DOHH2 (cell line): ENCODE measurements at regions not wholly inside any gene's neighbourhood (a gene's known extent, or its start where the extent isn't known, plus 50 kb on each side); places are given as distances from the start of the nearest gene placed in this dataset.

ENCODE experiments used
- H3F3A ChIP-seq: fragments of 200-600 bp; sonication (generic), shearing (Covaris generic); 2 replicates; pipeline ENCODE4 v1.6.0; 2016; ENCODE audit warnings: antibody characterized with exemption, mild to moderate bottlenecking; ENCODE audit not compliant: control insufficient read depth, insufficient read depth
- H3K27ac ChIP-seq: fragments of 200-600 bp; sonication (generic); 2 replicates; pipeline ENCODE4 v1.5.1; 2014; ENCODE audit warnings: low read depth, mild to moderate bottlenecking, low read length, moderate library complexity
- H3K27me3 ChIP-seq: fragments of 200-600 bp; sonication (generic); 2 replicates; pipeline ENCODE4 v1.6.1; 2014; ENCODE audit warnings: mild to moderate bottlenecking, low read length, mixed read lengths; ENCODE audit not compliant: control insufficient read depth
- H3K36me3 ChIP-seq: fragments of 200-600 bp; sonication (generic); 2 replicates; pipeline ENCODE4 v1.6.1; 2014; ENCODE audit warnings: mild to moderate bottlenecking, low read length, moderate library complexity, mixed read lengths; ENCODE audit not compliant: control insufficient read depth
- H3K4me1 ChIP-seq: fragments of 200-600 bp; sonication (generic); 2 replicates; pipeline ENCODE4 v1.6.1; 2014; ENCODE audit warnings: mild to moderate bottlenecking, low read length, mixed read lengths; ENCODE audit not compliant: control insufficient read depth
- H3K4me2 ChIP-seq: fragments of 200-600 bp; sonication (generic); 2 replicates; pipeline ENCODE4 v1.6.0; 2014; ENCODE audit warnings: mild to moderate bottlenecking, low read length, moderate library complexity
- H3K4me3 ChIP-seq: fragments of 200-600 bp; sonication (generic); 2 replicates; pipeline ENCODE4 v1.5.1; 2014; ENCODE audit warnings: mild to moderate bottlenecking, low read length, mixed read lengths
- H3K79me2 ChIP-seq: fragments of 200-600 bp; sonication (generic); 2 replicates; pipeline ENCODE4 v1.6.1; 2014; ENCODE audit warnings: mild to moderate bottlenecking, low read length, mixed read lengths; ENCODE audit not compliant: control insufficient read depth
- H3K9me2 ChIP-seq: fragments of 200-600 bp; sonication (generic); replicated peaks from 2 replicates; pipeline ENCODE4 v1.6.1; 2014; ENCODE audit warnings: mild to moderate bottlenecking, low read length, mixed read lengths; ENCODE audit not compliant: control insufficient read depth
- H3K9me3 ChIP-seq: fragments of 200-600 bp; sonication (generic); 2 replicates; pipeline ENCODE4 v1.6.1; 2014; ENCODE audit warnings: antibody characterized with exemption, low read length, mixed read lengths; ENCODE audit not compliant: control insufficient read depth, insufficient read depth
- H4K20me1 ChIP-seq: fragments of 200-600 bp; sonication (generic); 2 replicates; pipeline ENCODE4 v1.6.0; 2014; ENCODE audit warnings: low read depth, mild to moderate bottlenecking, antibody characterized with exemption, low read length, moderate library complexity; ENCODE audit not compliant: control insufficient read depth, insufficient read depth
- EZH2phosphoT487 ChIP-seq: fragments of 200-600 bp; sonication (generic); IDR thresholded peaks from 2 replicates; pipeline ENCODE4 v1.6.1; 2017; ENCODE audit warnings: borderline replicate concordance, mild to moderate bottlenecking, antibody characterized with exemption, low read length, moderate library complexity, mixed read lengths
- TF ChIP-seq, protein P1 (sequence below): fragments of 200-600 bp; sonication (generic); IDR thresholded peaks from one replicate; pipeline ENCODE4 v1.5.1; 2014; ENCODE audit warnings: antibody characterized with exemption, mild to moderate bottlenecking, low read depth, low read length; ENCODE audit not compliant: poor library complexity, severe bottlenecking

DNA sequence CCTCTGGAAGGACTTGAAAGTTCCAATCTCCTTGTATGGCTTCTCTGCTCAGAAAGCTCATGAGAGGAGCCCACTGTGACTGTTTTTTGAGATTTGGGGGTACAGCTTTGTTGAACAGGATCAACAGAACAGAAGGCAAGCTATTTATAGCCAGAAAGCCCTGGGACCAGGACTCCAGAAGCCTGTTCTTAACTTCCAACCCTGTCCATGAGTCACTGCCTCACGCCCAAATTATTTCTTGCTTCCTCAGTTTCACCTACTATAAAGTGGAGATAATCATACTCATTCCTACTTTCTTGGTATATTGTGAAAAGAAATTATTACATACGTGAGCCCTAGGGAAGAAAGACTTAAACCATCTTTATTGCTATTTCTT, 100.9 kb upstream of the MARCKS start:
- Histone ChIP-seq H3K27me3 (no peaks in the 10 kb centered on the region; the same call in 1 of the 2 replicates), H3K27ac (no peak overlapping the region), H3K4me2 (no peak overlapping the region), H3K36me3 (no peaks in the 10 kb centered on the region), H3K4me3 (no peak overlapping the region), H3K9me3 (no peaks in the 10 kb centered on the region), H3K4me1 (peaks cover 11% of the 10 kb centered on the region), H4K20me1 (no peaks in the 10 kb centered on the region), H3K79me2 (no peaks in the 10 kb centered on the region), H3K9me2 (no peaks in the 10 kb centered on the region), H3F3A (no peaks in the 10 kb centered on the region)
- TF ChIP-seq, protein P1, sequence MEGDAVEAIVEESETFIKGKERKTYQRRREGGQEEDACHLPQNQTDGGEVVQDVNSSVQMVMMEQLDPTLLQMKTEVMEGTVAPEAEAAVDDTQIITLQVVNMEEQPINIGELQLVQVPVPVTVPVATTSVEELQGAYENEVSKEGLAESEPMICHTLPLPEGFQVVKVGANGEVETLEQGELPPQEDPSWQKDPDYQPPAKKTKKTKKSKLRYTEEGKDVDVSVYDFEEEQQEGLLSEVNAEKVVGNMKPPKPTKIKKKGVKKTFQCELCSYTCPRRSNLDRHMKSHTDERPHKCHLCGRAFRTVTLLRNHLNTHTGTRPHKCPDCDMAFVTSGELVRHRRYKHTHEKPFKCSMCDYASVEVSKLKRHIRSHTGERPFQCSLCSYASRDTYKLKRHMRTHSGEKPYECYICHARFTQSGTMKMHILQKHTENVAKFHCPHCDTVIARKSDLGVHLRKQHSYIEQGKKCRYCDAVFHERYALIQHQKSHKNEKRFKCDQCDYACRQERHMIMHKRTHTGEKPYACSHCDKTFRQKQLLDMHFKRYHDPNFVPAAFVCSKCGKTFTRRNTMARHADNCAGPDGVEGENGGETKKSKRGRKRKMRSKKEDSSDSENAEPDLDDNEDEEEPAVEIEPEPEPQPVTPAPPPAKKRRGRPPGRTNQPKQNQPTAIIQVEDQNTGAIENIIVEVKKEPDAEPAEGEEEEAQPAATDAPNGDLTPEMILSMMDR: no peak
- no peak for TF ChIP-seq EZH2phosphoT487

- Histone ChIP-seq H3K36me3 (no peaks in the 10 kb centered on the region), H3K27ac (no peak overlapping the region), H3K4me3 (no peak overlapping the region), H3F3A (no peaks in the 10 kb centered on the region), H3K9me2 (no peaks in the 10 kb centered on the region), H3K4me1 (peaks cover 18% of the 10 kb centered on the region), H4K20me1 (no peaks in the 10 kb centered on the region), H3K9me3 (no peaks in the 10 kb centered on the region), H3K4me2 (no peak overlapping the region), H3K27me3 (no peaks in the 10 kb centered on the region; the same call in 1 of the 2 replicates), H3K79me2 (no peaks in the 10 kb centered on the region)
- TF ChIP-seq, protein P1: no peak
- TF ChIP-seq EZH2phosphoT487: no peak
Measured at GRCh38 chr6:113758214-113758613, 98.9 kb upstream of the MARCKS start.

DNA sequence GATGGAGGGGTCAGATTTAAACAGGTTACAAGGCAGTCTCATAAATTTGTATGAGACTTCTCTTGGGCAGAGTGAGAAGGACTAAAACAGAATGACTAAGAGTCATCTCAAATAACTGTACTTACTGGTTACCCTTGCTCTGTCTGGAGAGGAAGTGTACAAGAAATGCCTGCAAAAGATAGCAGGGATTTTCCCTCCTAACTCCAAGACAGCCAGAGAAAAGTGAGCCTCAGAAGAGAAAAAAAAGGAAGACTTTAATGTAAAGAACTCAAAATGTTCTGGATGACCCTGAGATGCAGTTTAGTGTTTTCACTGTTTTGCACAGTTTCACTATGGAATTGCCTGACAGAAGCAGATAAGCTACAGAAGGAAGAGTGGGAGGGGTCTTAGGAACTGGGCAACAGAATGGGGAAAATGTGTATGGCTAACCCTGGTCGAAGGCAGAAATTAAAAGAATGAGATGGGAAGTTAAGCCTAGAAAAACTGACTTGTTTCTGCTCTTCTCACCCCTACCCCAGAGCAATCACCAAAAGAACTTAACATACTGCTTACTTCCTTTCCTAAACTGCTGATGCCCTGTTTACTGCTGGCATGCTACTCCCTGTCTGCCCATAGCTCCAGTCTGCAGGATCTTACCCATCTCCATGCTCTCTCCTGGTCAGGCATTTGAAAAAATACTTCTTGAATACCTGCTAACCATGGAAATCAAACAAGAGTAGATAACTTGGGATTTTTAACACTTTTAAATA, 98.1 kb upstream of the MARCKS start:
- TF ChIP-seq EZH2phosphoT487: no peak
- TF ChIP-seq, protein P1: no peak
- Histone ChIP-seq H3K4me2 (no peak overlapping the region), H3K9me3 (no peaks in the 10 kb centered on the region), H3K27me3 (no peaks in the 10 kb centered on the region; the same call in 1 of the 2 replicates), H3K4me3 (no peak overlapping the region), H4K20me1 (no peaks in the 10 kb centered on the region), H3K4me1 (peaks cover 18% of the 10 kb centered on the region), H3K9me2 (no peaks in the 10 kb centered on the region), H3K27ac (no peak overlapping the region), H3F3A (no peaks in the 10 kb centered on the region), H3K36me3 (no peaks in the 10 kb centered on the region), H3K79me2 (no peaks in the 10 kb centered on the region)
